PC-9 (cell line): ENCODE measurements at regions not wholly inside any gene's neighbourhood (a gene's known extent, or its start where the extent isn't known, plus 50 kb on each side); places are given as distances from the start of the nearest gene placed in this dataset.

Source experiments
- BruUV-seq: library from RNA; stranded (reverse); fragments of 400-500 nt; replicated peaks from 2 replicates; lab custom pipeline; 2021; lab: Mats Ljungman, UMichigan
- CTCF ChIA-PET: fragments of 300-600 bp; sonication (Branson Sonifier 250); formaldehyde crosslinking; loops from one replicate; lab custom pipeline; 2022; ENCODE audit warnings: antibody characterized with exemption; lab: Charles Lee
- POLR2A ChIA-PET: fragments of 300-600 bp; sonication (Branson Sonifier 250); formaldehyde crosslinking; loops from one replicate; lab custom pipeline; 2022; ENCODE audit warnings: antibody characterized with exemption; ENCODE audit not compliant: unreplicated experiment; lab: Charles Lee
- DNase-seq, 2 experiments: peaks; one replicate each; pipeline versions ENCODE4 v3.0.0 to v3.0.0-alpha.2; 2015 to 2022; ENCODE audit warnings: mixed read lengths in 1 of 2
- H2AFZ ChIP-seq: fragments of 200-600 bp; sonication (generic); 2 replicates; pipeline ENCODE4 v1.8.1; 2017; ENCODE audit warnings: antibody characterized with exemption
- H3F3A ChIP-seq: fragments of 200-600 bp; sonication (generic); 2 replicates; pipeline ENCODE4 v1.8.1; 2017; ENCODE audit warnings: antibody characterized with exemption, mild to moderate bottlenecking, low read depth; ENCODE audit not compliant: insufficient read depth
- H3K27ac ChIP-seq: fragments of 200-600 bp; sonication (generic); 2 replicates; pipeline ENCODE4 v1.6.1; 2016; ENCODE audit warnings: mixed run types
- H3K27me3 ChIP-seq: fragments of 200-600 bp; sonication (generic); 2 replicates; pipeline ENCODE4 v1.6.1; 2016; ENCODE audit warnings: low read depth, mixed run types; ENCODE audit not compliant: insufficient read depth
- H3K36me3 ChIP-seq: fragments of 200-600 bp; sonication (generic); 2 replicates; pipeline ENCODE4 v1.6.1; 2016; ENCODE audit warnings: low read depth, mixed run types
- H3K4me1 ChIP-seq: fragments of 200-600 bp; sonication (generic); replicated peaks from 2 replicates; pipeline ENCODE4 v1.6.1; 2016; ENCODE audit warnings: mixed run types; ENCODE audit not compliant: insufficient read depth
- H3K4me2 ChIP-seq: fragments of 200-600 bp; sonication (generic); 2 replicates; pipeline ENCODE4 v1.6.1; 2017; ENCODE audit warnings: mixed run types
- H3K4me3 ChIP-seq: fragments of 200-600 bp; sonication (generic); 2 replicates; pipeline ENCODE4 v1.6.1; 2016; ENCODE audit warnings: mixed run types
- H3K79me2 ChIP-seq: fragments of 200-600 bp; sonication (generic); 2 replicates; pipeline ENCODE4 v1.6.1; 2017; ENCODE audit warnings: low read depth, mixed run types
- H3K9me2 ChIP-seq: fragments of 200-600 bp; sonication (generic); 2 replicates; pipeline ENCODE4 v1.8.1; 2017; ENCODE audit warnings: mild to moderate bottlenecking; ENCODE audit not compliant: insufficient read depth
- H3K9me3 ChIP-seq: fragments of 200-600 bp; sonication (generic); 2 replicates; pipeline ENCODE4 v1.8.1; 2016; ENCODE audit warnings: low read depth; ENCODE audit not compliant: insufficient read depth
- H4K20me1 ChIP-seq: fragments of 200-600 bp; sonication (generic); 2 replicates; pipeline ENCODE4 v1.8.1; 2017; ENCODE audit not compliant: insufficient read depth
- CTCF ChIP-seq: fragments of 200-600 bp; sonication (generic); conservative IDR thresholded peaks from 2 replicates; pipeline ENCODE4 v1.6.1; 2017; ENCODE audit warnings: mixed run types, antibody characterized with exemption, mild to moderate bottlenecking, moderate library complexity
- EZH2 ChIP-seq: fragments of 200-600 bp; sonication (generic); IDR thresholded peaks from 2 replicates; pipeline ENCODE4 v1.8.0; 2017; ENCODE audit warnings: antibody characterized with exemption, low read depth
- intact Hi-C: fragments of 100-400 bp; cut with micrococcal nuclease; formaldehyde crosslinking; loops from one replicate; pipeline ENCODE4 v1.10.0; 2022; ENCODE audit not compliant: unreplicated experiment

- DNase-seq = no peak
- intact Hi-C loops = no loop called here
- Histone ChIP-seq H2AFZ (no peak overlapping the region), H4K20me1 (no peaks in the 10 kb centered on the region), H3F3A (no peaks in the 10 kb centered on the region), H3K9me2 (no peaks in the 10 kb centered on the region), H3K9me3 (no peaks in the 10 kb centered on the region), H3K4me1 (no peaks in the 10 kb centered on the region), H3K36me3 (no peaks in the 10 kb centered on the region), H3K79me2 (no peaks in the 10 kb centered on the region), H3K27ac (no peak overlapping the region), H3K4me2 (no peak overlapping the region), H3K27me3 (no peaks in the 10 kb centered on the region), H3K4me3 (no peak overlapping the region)
- BruUV-seq = no TSS peak
- TF ChIP-seq EZH2 = no peak
- TF ChIP-seq CTCF = no peak
- ChIA-PET POLR2A (no interaction called here), CTCF (no interaction called here)
Observed at GRCh38 chr4:171565130-171565788, 247.9 kb upstream of the GALNTL6 start.

GRCh38 chr4:171561419-171561818 is 251.8 kb upstream of the GALNTL6 start:
- no TSS peak for BruUV-seq
- no peaks in the 10 kb centered on the region for H3K4me1 ChIP-seq
- no peak overlapping the region for H3K27ac ChIP-seq
- H3K27me3 ChIP-seq = no peaks in the 10 kb centered on the region
- intact Hi-C loops = no loop called here
- ChIA-PET POLR2A (no interaction called here), CTCF (no interaction called here)
- no peaks in the 10 kb centered on the region for H3K9me2 ChIP-seq
- TF ChIP-seq CTCF (no peak), EZH2 (no peak)
- no peak overlapping the region for H2AFZ ChIP-seq
- no peak overlapping the region for H3K4me3 ChIP-seq
- no peaks in the 10 kb centered on the region for H3K9me3 ChIP-seq
- no peak for DNase-seq
- no peaks in the 10 kb centered on the region for H3F3A ChIP-seq
- no peak overlapping the region for H3K4me2 ChIP-seq
- no peaks in the 10 kb centered on the region for H3K36me3 ChIP-seq
- no peaks in the 10 kb centered on the region for H4K20me1 ChIP-seq
- no peaks in the 10 kb centered on the region for H3K79me2 ChIP-seq

GRCh38 chr4:171553961-171554360 is 259.2 kb upstream of the GALNTL6 start:
- H4K20me1 ChIP-seq = no peaks in the 10 kb centered on the region
- no peak overlapping the region for H2AFZ ChIP-seq
- H3F3A ChIP-seq = no peaks in the 10 kb centered on the region
- no peaks in the 10 kb centered on the region for H3K9me3 ChIP-seq
- DNase-seq = no peak
- no peak overlapping the region for H3K4me3 ChIP-seq
- intact Hi-C loops = no loop called here
- no peaks in the 10 kb centered on the region for H3K27me3 ChIP-seq
- no TSS peak for BruUV-seq
- no peaks in the 10 kb centered on the region for H3K36me3 ChIP-seq
- ChIA-PET POLR2A (no interaction called here), CTCF (no interaction called here)
- no peak overlapping the region for H3K27ac ChIP-seq
- H3K9me2 ChIP-seq = no peaks in the 10 kb centered on the region
- H3K4me1 ChIP-seq = no peaks in the 10 kb centered on the region
- TF ChIP-seq EZH2 (no peak), CTCF (no peak)
- H3K79me2 ChIP-seq = no peaks in the 10 kb centered on the region
- H3K4me2 ChIP-seq = no peak overlapping the region
